B cell (primary cell): ENCODE measurements at regions not wholly inside any gene's neighbourhood (a gene's known extent, or its start where the extent isn't known, plus 50 kb on each side); places are given as distances from the start of the nearest gene placed in this dataset.

ENCODE experiments used
- ATAC-seq: fragments of 200-7000 bp; cut with Tn5 transposase; one replicate; pipeline ENCODE4 v1.10.0; 2021; ENCODE audit warnings: low read depth, mild to moderate bottlenecking, moderate number of reproducible peaks, moderate library complexity
- CTCF ChIA-PET: fragments of 350-600 bp; sonication (Branson Sonifier 250); formaldehyde crosslinking; loops from one replicate; lab custom pipeline; 2021; ENCODE audit warnings: antibody characterized with exemption, inconsistent platforms; lab: Charles Lee
- POLR2A ChIA-PET: fragments of 350-600 bp; sonication (Branson Sonifier 250); formaldehyde crosslinking; loops from one replicate; lab custom pipeline; 2021; ENCODE audit warnings: antibody characterized with exemption; lab: Charles Lee
- DNase-seq: peaks from one replicate; pipeline ENCODE4 v3.0.0; 2013
- H2AFZ ChIP-seq: 2 replicates; pipeline ENCODE4 v1.6.1; 2012; ENCODE audit warnings: mild to moderate bottlenecking, low read depth, low read length; ENCODE audit not compliant: insufficient read depth, poor library complexity, severe bottlenecking
- H3K27ac ChIP-seq, 2 donors: 1 replicate in 1 of 2; 2 replicates in 1 of 2; pipeline ENCODE4 v1.5.1; 2012 to 2013; ENCODE audit warnings: low read length in 2 of 2, mild to moderate bottlenecking in 2 of 2, moderate library complexity in 1 of 2
- H3K27me3 ChIP-seq, 4 experiments: fragments of 200-600 bp in 1 of 4; sonication (generic) in 1 of 4; replicated peaks in 1 of 4; 1 replicate in 2 of 4; 2 replicates in 2 of 4; pipeline versions ENCODE4 v1.6.1 to v1.7.0; 2013 to 2016; ENCODE audit warnings: low read length in 3 of 4, mild to moderate bottlenecking in 2 of 4, mixed read lengths in 1 of 4, moderate library complexity in 1 of 4; ENCODE audit not compliant: insufficient read depth in 4 of 4, control insufficient read depth in 3 of 4; ENCODE audit errors: control extremely low read depth in 1 of 4
- H3K36me3 ChIP-seq, 2 experiments: replicated peaks in 1 of 2; 1 replicate in 1 of 2; 2 replicates in 1 of 2; pipeline versions ENCODE4 v1.6.1 to v1.7.1; 2013; ENCODE audit warnings: low read length in 1 of 2; ENCODE audit not compliant: insufficient read depth in 2 of 2, control insufficient read depth in 1 of 2; ENCODE audit errors: control extremely low read depth in 1 of 2, extremely low read depth in 1 of 2
- H3K4me1 ChIP-seq, 2 donors: fragments of 200-600 bp in 1 of 2; sonication (generic) in 1 of 2; 1 replicate in 1 of 2; 2 replicates in 1 of 2; pipeline versions ENCODE4 v1.5.1 to v1.6.1; 2013 to 2017; ENCODE audit warnings: low read length in 2 of 2; ENCODE audit not compliant: control insufficient read depth in 2 of 2, insufficient read depth in 2 of 2
- H3K4me2 ChIP-seq: replicated peaks from 2 replicates; pipeline ENCODE3; 2012; ENCODE audit warnings: mild to moderate bottlenecking, low read depth, low read length; ENCODE audit not compliant: poor library complexity, severe bottlenecking
- H3K4me3 ChIP-seq, 5 experiments: fragments of 200-600 bp in 1 of 5; sonication (generic) in 1 of 5; 1 replicate in 3 of 5; 2 replicates in 2 of 5; pipeline versions ENCODE4 v1.5.1 to v1.7.0; 2011 to 2016; ENCODE audit warnings: low read length in 4 of 5, mild to moderate bottlenecking in 4 of 5, low read depth in 2 of 5, control low read depth in 1 of 5, moderate library complexity in 1 of 5; ENCODE audit not compliant: insufficient read depth in 1 of 5; ENCODE audit errors: control extremely low read depth in 1 of 5, extremely low read depth in 1 of 5
- H3K79me2 ChIP-seq: fragments of 200-600 bp; sonication (generic); one replicate; pipeline ENCODE4 v1.6.0; 2016; ENCODE audit warnings: low read length; ENCODE audit not compliant: control insufficient read depth, insufficient read depth
- H3K9ac ChIP-seq: fragments of 200-600 bp; sonication (generic); 2 replicates; pipeline ENCODE4 v1.6.1; 2017; ENCODE audit warnings: mild to moderate bottlenecking, low read length, moderate library complexity
- H3K9me3 ChIP-seq, 3 donors: one replicate each; pipeline versions ENCODE4 v1.6.1 to v1.7.1; 2013; ENCODE audit warnings: low read length in 2 of 3; ENCODE audit not compliant: control insufficient read depth in 2 of 3, insufficient read depth in 1 of 3; ENCODE audit errors: control extremely low read depth in 1 of 3
- H4K20me1 ChIP-seq: 2 replicates; pipeline ENCODE4 v1.6.0; 2012; ENCODE audit warnings: mild to moderate bottlenecking, low read length; ENCODE audit not compliant: insufficient read depth, control insufficient read depth, poor library complexity, severe bottlenecking
- H3K27ac Mint-ChIP-seq: one replicate; pipeline ENCODE4 v1.8.0; 2021; ENCODE audit warnings: mixed read lengths
- H3K27me3 Mint-ChIP-seq: one replicate; pipeline ENCODE4 v1.8.0; 2021; ENCODE audit warnings: mixed read lengths
- H3K4me1 Mint-ChIP-seq: one replicate; pipeline ENCODE4 v1.8.0; 2021; ENCODE audit warnings: mixed read lengths
- H3K4me3 Mint-ChIP-seq: one replicate; pipeline ENCODE4 v1.8.0; 2021; ENCODE audit warnings: mixed read lengths
- H3K9me3 Mint-ChIP-seq: one replicate; pipeline ENCODE4 v1.8.0; 2022; ENCODE audit warnings: mixed read lengths; ENCODE audit not compliant: insufficient read depth
- CTCF ChIP-seq: fragments of 200-600 bp; IDR thresholded peaks from one replicate; pipeline ENCODE4 v1.8.0; 2022; ENCODE audit warnings: antibody characterized with exemption, mild to moderate bottlenecking
- EZH2 ChIP-seq: IDR thresholded peaks from 2 replicates; pipeline ENCODE4 v1.6.1; 2012; ENCODE audit warnings: borderline replicate concordance, low read depth, mild to moderate bottlenecking, moderate library complexity, low read length; ENCODE audit not compliant: insufficient read depth, poor library complexity, severe bottlenecking
- WGBS: methylation state at CpG from one replicate; pipeline ENCODE4 v1.1.5; 2013; ENCODE audit warnings: missing lambda C conversion rate; ENCODE audit not compliant: insufficient coverage; 5-methylcytosine and 5-hydroxymethylcytosine counted together
- intact Hi-C: fragments of 100-400 bp; cut with micrococcal nuclease; formaldehyde crosslinking; loops from one replicate; pipeline ENCODE4 v1.10.0; 2022

- H3K4me2 ChIP-seq: no peak overlapping the region
- no peaks in the 10 kb centered on the region for H3K27me3 ChIP-seq
- no peak overlapping the region for H3K27ac ChIP-seq
- H4K20me1 ChIP-seq: no peaks in the 10 kb centered on the region
- H3K36me3 ChIP-seq: no peaks in the 10 kb centered on the region
- intact Hi-C loops: no loop called here
- H3K4me3 ChIP-seq: no peak overlapping the region
- CTCF ChIA-PET: no interaction called here
- no peaks in the 10 kb centered on the region for H3K79me2 ChIP-seq
- no peak overlapping the region for H3K9ac ChIP-seq
- Mint-ChIP-seq H3K27me3 (no peaks in the 10 kb centered on the region), H3K4me1 (no peaks in the 10 kb centered on the region), H3K4me3 (no peak overlapping the region), H3K27ac (no peak overlapping the region), H3K9me3 (no peaks in the 10 kb centered on the region)
- no peak overlapping the region for H2AFZ ChIP-seq
- no peak for TF ChIP-seq EZH2
- no peak for TF ChIP-seq CTCF
- ATAC-seq: no peak
- POLR2A ChIA-PET: no interaction called here
- WGBS: no CpG with 5 or more reads among the region's 4 CpGs
- H3K4me1 ChIP-seq: no peaks in the 10 kb centered on the region
- H3K9me3 ChIP-seq: no peaks in the 10 kb centered on the region
- no peak for DNase-seq
These were observed 515.6 kb downstream of the LMO4 start for GRCh38 chr1:87844251-87844650.

- H3K27me3 Mint-ChIP-seq: no peaks in the 10 kb centered on the region
- H3K4me3 Mint-ChIP-seq: no peak overlapping the region
- no peak overlapping the region for H3K4me2 ChIP-seq
- no peak overlapping the region for H3K27ac ChIP-seq
- H3K4me1 Mint-ChIP-seq: no peaks in the 10 kb centered on the region
- ChIA-PET POLR2A (no interaction called here), CTCF (interaction anchor here (1.1 kb wide), 1 partner anchor 102 kb away, joined by 4 read pairs; no protein-coding TSS in a partner anchor)
- H3K27ac Mint-ChIP-seq: no peak overlapping the region
- H2AFZ ChIP-seq: no peak overlapping the region
- H3K4me3 ChIP-seq: no peak overlapping the region
- no peaks in the 10 kb centered on the region for H3K9me3 Mint-ChIP-seq
- H3K27me3 ChIP-seq: no peaks in the 10 kb centered on the region
- no peaks in the 10 kb centered on the region for H3K9me3 ChIP-seq
- 100% methylated on average over 1 of the region's 5 CpGs for WGBS
- intact Hi-C loops: no loop called here
- no peaks in the 10 kb centered on the region for H3K36me3 ChIP-seq
- no peaks in the 10 kb centered on the region for H3K4me1 ChIP-seq
- no peaks in the 10 kb centered on the region for H4K20me1 ChIP-seq
- H3K9ac ChIP-seq: no peak overlapping the region
- DNase-seq (no peak), ATAC-seq (no peak)
- no peaks in the 10 kb centered on the region for H3K79me2 ChIP-seq
- TF ChIP-seq EZH2 (no peak), CTCF (no peak)
These were observed 522.8 kb downstream of the LMO4 start for GRCh38 chr1:87851490-87851889.
